MM.1S (cell line): ENCODE measurements at regions not wholly inside any gene's neighbourhood (a gene's known extent, or its start where the extent isn't known, plus 50 kb on each side); places are given as distances from the start of the nearest gene placed in this dataset.

ENCODE experiments used
- EZH2 ChIP-seq: fragments of 300-600 bp; sonication (generic); optimal IDR thresholded peaks from 2 replicates; pipeline ENCODE3; 2017; ENCODE audit warnings: low read depth, mild to moderate bottlenecking, antibody characterized with exemption, low read length, mixed read lengths
- EZH2phosphoT487 ChIP-seq: fragments of 300-600 bp; sonication (generic); IDR thresholded peaks from 2 replicates; pipeline ENCODE4 v1.6.1; 2018; ENCODE audit warnings: antibody characterized with exemption, low read length
- TF ChIP-seq, protein P1 (sequence below): fragments of 300-600 bp; sonication (generic); IDR thresholded peaks from 2 replicates; pipeline ENCODE4 v1.5.1; 2016; ENCODE audit warnings: antibody characterized with exemption, low read length, mixed read lengths

- TF ChIP-seq EZH2 (no peak), EZH2phosphoT487 (no peak)
- TF ChIP-seq, protein P1, sequence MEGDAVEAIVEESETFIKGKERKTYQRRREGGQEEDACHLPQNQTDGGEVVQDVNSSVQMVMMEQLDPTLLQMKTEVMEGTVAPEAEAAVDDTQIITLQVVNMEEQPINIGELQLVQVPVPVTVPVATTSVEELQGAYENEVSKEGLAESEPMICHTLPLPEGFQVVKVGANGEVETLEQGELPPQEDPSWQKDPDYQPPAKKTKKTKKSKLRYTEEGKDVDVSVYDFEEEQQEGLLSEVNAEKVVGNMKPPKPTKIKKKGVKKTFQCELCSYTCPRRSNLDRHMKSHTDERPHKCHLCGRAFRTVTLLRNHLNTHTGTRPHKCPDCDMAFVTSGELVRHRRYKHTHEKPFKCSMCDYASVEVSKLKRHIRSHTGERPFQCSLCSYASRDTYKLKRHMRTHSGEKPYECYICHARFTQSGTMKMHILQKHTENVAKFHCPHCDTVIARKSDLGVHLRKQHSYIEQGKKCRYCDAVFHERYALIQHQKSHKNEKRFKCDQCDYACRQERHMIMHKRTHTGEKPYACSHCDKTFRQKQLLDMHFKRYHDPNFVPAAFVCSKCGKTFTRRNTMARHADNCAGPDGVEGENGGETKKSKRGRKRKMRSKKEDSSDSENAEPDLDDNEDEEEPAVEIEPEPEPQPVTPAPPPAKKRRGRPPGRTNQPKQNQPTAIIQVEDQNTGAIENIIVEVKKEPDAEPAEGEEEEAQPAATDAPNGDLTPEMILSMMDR, result no peak
Measured at GRCh38 chr17:13283606-13284005, 265.8 kb upstream of the ELAC2 start.
